ENCODE measurements at regions not wholly inside any gene's neighbourhood (a gene's known extent, or its start where the extent isn't known, plus 50 kb on each side); places are given as distances from the start of the nearest gene placed in this dataset.
"Not testable (repeated sequence)": the region's sequence is repeated elsewhere in the genome, so short reads cannot be mapped to it uniquely, and the experiment has no call there.

DNA sequence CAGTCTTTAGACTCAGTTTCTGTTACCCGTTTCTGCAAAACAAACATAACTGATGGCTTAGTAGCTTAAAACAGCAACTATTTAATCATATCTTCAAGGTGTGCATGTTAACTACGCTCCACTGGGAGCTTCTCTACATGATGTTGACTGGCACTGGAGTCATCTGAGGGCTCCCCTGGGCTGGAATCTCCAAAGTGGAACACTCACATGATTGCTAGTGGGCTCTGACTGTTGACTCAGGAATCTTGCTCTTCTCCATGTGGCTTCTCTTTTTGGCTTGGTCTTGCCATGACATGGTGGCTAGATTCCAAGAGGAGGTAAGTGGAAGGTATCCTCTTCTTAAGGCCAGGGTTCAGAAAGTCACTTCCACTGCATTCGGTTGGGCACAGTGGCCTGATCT lies 160.8 kb downstream of the PMAIP1 start:
- peak; percentile 21 for DNase-seq

DNA sequence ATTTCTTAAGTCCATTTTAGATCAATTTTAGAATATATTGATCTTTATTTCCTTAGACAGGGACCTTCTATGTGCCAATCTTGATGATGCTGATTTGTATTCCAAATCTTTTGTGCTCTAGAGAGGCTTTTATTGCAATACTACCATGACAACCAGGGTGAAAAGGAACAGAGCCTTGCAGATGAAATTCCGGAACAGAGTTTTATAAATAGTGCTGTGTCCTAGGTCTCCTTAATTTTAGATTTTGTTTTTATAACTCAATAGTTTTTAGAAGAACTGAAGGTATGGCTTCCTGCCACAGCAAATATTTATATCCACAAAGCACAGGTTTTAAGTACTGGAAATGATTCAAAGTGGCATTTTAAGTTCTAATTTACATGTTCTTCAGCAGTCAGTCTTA lies 160.2 kb downstream of the PMAIP1 start:
- no peak for DNase-seq

DNA sequence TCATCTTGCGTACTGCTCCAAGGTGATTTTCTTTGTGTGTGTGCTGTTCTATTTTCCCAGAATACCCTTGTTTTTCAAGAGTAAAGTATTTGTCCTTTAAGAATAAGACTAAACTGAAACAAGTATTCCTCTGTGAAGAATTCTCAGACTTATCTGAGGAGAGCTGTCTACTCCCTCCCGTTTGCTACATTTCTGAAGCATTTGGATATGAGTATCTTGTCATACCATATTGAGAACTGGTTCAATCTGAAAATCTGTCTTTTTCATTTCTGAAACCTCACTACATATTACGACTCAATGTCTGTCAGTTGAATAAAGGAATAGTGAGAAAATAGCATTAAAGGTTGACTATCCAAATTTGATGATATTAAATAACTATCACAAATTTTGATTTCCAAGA lies 159.4 kb downstream of the PMAIP1 start:
- DNase-seq, result no peak

DNA sequence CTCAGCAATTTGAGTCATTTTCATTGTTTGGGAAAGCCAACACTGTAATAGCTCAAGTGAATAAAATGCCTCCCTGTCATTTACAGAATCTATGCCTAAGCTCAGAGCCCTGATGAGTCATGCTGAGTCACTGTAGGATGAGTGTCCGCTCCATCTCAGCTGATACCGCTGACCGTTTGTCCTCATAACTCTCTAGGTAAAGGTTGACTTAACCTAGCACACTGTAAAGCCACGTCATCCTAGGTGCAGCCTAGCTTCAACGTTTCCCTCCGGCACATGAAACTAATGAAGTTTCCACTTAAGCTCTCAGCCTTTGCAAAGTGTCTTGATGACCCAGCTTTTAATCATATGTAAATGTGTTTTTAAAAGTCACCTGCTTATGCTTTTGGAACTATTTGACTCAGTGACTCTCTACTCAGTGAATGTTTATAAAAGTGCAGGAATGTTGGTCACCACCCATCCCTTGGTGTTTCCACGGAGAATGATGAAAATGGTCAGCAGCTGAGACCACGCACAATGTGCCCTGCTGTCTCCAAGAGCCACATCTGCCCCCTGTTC lies 154.0 kb downstream of the PMAIP1 start:
- peak; percentile 90 for DNase-seq

DNA sequence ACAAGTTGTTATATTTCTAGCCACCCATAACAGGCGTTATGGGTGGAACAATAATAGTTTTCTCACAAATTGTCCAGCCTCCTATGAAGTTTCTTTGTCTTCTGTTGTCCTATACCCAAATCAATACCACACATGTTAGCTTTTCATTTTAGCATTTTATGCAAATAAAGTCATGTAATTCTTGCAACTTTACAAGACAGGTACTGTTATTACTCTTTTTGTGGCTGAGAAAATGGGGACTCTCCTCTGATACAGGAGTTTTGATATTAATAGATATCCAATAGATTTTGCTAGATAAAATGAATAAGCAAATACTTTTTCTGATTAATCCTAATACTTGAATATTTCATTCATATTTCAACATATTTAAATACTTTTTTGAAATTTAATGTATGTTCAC lies 151.0 kb downstream of the PMAIP1 start:
- no peak for DNase-seq

DNA sequence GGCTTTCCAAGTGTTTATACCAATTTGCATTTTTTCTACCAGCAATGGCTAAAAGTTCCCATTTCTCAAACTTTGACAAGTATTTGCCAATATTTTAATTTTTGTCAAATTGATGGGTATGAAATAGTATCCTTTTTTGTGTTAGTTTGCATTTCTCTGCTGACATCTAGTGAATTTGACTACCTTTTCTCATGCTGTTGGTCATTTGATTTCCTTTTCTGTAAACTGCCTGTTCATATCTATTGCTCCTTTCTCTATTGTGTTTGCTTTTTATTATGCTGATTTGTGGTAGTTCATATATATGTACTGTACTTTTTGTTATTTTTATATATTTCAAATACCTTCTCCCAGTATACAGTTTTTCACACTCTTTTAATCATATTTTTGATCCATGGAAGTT lies 149.4 kb downstream of the PMAIP1 start:
- no peak for DNase-seq

DNA sequence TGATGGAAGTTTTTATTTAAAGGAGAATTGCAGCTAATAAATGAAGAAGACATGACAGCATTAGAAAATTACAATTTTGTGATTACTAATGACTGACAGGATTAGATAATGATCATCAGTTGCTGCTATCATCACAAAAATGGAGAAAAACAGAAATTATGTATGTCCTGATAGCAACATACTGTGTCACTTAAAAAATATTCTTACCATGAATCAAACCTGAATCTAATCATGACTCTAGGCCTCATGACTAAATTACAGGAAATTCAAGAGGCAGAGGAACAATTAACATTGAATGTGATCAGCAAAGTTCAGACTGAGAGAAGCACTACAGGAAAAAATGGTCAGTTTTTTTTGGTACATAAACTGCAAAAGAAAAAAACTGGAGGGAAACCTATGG lies 147.8 kb downstream of the PMAIP1 start:
- peak; percentile 13 for DNase-seq

DNA sequence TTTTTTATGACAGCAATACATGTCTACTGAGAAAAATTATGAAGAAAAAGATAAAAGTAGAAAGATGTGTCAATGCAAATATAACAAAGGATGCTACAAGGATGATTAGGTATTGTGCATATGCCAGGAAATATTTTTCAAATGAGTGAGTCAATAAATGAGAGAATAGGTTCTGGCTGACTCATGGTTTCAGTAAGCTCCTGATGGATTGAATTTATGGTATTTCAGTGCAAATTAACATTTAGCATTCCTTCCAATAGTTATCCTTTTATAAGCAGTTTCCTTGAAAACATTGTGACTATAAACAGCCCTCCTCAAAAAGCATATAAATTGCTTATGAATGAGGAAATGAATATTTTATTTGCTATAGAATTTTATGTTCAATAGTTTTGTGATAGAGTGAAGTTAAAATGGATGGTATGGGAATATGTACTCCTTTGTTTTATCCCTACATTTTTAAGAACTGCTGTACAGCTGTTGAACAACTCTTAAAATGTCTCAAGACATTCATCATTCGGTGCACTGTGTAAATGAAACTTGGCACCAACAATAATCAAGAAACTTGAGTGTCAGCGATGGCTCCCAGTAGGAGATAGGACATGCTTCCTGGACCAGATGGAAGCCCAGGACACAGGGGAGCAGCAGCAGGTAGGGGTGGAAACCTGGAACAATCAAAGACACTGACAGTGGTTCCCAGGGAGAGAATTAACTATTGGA lies 144.7 kb downstream of the PMAIP1 start:
- peak; percentile 89 for DNase-seq

DNA sequence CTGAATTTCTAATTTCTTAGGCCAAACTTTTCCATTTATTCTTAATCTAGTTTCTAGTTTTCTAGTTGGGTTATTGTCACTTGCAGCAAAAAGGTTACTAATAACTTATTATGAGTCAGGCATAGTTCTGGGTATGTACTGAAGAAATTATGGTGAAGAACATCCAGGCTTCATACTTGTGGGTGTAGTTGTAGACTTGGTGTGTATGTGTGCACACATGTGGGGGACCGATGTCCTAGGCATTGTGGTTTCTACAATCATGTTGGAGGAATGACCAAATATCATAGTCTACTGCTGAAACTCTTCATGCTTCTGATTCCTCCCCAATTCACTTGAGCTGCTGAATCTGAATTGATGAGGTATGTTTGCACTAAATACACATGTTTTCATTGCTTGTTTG lies 141.2 kb downstream of the PMAIP1 start:
- DNase-seq, result peak; percentile 82

DNA sequence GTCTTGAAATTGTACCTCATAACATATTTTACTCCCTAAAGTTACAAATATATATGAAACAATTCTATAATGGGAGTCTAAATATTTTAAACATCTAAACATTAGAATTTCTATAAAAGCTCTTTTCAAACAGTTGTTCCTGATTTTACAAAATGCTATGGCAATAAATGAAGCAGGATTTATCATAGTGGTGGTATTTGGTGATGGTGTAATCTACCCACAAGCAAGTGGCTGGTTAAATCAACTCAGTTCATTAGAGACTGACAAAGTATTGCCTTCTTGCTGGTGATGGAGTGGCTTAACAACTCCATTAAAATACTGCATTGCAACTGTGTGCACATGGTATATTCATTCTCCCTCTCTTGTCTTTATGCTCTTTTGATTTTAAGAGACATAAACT lies 138.9 kb downstream of the PMAIP1 start:
- DNase-seq, result no peak

DNA sequence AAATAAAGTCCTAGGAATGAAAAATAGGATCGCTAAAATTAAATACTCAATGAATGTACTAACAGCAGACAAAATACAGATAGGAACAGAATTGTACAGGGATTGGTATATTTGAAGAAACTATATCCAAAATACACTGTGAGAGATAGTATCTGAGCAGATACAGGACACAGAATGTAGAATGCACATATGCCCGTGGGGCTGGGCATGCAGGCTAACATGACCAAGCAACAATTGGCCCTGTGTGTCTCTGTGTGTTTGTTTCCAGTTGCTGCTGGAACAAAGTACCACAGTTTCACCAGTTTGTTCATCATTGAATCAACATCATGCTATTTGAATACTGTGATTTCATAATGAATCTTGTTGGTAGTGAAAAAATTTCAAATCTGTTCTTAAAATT lies 127.6 kb downstream of the PMAIP1 start:
- DNase-seq, result no peak

DNA sequence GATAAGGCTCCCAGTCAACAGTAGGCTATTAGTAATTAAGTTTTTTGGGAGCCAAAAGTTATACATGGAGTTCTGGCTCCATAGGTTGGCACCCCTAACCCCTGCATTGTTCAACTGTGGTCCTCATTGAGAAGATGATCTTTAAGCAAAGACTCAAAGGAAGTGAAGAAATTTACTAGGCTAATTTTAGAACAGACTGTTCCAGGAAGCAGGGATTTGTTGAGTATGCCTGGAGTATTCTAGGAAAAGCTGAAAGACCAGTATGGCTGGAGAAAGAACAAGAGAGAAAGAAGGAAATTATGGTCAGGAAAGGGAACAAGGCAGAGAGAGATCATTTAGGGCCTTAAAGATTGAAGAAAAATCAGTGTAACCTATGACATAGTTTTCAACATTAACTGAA lies 125.1 kb downstream of the PMAIP1 start:
- DNase-seq, result peak; percentile 22

DNA sequence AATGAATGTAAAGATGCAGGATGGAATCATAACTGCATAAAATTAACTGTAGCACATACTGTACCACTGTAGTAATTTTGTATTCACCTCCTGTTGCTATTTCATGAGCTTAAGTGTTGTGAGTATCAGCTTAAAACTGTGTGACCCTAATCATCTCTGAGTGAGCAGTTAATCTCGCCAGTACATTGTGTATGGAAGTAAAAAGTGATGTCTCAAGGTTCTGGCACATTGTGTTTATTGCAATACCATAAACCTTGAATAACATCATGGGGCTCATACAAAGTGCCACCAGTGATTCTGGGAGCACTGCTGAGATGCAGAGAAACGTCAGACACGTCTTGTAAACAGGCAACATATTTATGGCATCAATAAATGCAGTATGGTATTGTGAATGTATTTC lies 124.5 kb downstream of the PMAIP1 start:
- DNase-seq, result no peak

DNA sequence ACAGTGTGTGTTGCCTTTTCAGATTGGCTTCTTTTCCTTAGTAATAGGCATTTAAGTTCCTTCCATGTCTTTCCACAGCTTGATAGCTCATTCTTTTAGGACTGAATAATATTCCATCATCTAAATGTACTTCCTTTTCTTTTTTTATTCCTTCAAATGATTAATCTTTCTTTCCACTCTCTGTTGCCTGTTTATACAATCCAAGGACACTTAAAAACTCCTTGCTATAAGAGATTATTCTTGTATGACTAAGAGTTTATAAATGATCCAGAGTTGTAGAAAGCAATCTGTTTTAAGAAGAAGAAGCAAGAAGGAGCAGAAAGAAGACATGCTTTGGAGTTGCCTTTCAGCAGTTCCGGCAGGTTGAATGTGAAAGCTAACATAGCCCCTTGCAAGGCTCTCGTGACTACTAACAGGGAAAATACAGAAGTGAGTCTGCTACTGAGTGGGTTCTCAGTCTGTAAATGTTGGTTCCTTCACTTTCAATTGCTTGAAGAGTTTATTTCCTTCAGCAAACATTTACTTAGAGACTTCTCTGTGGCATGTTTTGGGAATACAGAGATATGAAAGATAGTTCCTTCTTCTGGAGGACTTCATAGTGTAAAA lies 123.0 kb downstream of the PMAIP1 start:
- peak; percentile 26 for DNase-seq

DNA sequence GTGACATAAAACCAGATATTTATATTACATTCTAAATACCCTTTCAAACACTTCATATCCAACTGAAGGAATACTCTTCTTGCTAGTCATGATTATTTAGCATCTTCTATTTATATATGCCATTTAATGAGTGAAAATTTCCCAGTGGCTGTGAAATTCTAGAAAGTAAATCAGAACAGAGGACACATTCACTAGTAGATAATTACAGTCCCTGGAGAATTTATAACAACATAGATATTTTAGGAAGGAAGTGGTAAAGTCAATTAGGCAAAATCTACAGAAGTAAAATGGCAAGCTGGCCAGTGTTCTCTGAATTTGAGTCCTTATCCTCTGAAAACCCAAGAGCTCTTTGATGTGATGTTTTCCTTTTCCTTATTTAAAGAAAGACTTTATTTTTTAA lies 121.8 kb downstream of the PMAIP1 start:
- DNase-seq, result no peak

DNA sequence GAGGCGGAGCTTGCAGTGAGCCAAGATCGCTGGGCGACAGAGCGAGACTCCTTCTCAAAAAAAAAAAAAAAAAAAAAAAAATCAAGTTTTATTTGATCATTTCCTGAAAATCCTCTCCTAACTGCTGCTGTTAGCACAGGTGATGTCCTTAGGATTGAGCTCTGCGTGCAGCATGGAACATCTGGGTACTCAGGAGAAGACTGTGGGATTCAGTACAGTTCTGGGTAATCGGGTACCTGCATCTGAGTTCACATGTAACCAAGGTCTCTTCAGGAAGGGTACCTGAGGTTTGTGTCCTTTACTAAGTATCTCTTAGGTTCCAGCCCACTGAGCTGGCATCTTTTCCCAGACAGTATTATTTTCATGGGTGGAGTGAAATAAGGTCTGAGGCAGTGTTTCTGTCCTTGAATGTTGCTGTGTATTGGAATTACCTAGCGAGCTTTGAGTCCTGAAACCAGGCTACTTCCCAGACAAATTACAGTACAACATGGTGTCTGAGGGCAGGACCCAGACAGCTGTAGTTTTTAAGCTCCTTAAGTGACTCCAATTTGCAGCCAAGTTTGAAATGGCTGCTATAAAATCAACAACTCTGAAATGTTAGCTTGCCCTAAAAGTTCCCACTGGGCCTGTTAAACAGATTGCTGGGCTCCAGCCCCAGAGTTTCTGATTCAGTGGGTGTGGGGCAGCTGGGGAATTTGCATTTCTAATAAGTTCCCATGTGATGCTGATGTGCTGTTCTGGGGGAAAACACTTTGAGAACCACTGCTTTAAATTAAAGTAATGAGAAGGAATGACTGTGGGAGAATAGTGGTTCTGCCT lies 120.5 kb downstream of the PMAIP1 start:
- DNase-seq, result peak; percentile 84

DNA sequence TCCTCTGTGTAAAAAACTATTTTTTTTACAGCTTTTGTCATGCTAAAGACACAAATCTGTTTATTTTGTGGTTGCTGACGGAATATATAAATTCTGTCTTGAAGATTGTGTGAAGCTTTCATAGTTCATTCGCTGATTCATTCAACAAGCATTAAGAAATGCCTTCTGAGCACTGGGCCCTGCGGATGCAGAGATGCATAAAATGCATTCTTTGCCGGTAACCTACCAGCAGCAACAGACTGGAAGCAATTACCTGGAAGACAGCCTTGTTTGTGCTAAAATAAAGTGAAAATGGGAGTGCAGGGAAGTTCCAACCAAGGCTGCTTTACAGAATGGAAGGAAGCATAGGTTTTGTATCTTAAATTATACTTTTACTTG lies 119.7 kb downstream of the PMAIP1 start:
- DNase-seq, result peak; percentile 90

DNA sequence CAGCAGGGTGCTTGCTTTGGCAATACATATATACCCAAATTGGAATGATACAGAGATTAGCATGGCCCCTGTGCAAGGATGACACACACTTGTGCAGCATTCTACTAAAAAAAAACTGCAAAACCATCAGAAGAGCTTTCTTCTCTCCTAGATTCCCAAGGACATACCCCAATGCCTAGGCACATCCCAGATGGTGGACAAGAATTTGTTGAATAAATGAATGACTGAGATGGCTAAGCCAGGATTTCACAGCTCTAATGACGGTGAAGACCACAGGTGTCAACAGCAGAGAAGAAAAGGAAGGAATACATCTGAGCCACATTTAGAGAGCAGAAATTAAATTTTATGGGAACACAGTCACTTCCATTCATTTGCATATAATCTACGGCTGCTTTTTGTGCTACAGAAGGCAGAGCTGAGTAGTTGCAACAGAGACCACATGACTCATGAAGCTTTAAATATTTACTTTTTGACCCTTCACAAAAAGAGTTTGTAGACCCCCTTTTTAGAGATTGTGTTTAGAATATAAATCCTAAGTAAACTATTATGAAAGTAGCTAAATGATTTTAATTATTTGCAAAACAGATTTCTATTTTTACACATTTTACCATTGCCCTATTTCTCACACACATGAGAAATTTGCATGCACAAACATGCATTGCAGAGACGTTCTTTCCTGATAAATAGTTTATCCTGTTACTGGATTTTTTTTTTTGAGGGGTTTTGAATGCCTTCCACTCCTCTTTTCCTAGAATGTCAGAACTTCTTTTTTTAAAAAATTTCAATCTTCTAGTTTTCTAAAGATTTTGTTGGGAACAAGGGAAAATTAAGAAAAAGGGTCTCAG lies 119.0 kb downstream of the PMAIP1 start:
- DNase-seq, result no peak

DNA sequence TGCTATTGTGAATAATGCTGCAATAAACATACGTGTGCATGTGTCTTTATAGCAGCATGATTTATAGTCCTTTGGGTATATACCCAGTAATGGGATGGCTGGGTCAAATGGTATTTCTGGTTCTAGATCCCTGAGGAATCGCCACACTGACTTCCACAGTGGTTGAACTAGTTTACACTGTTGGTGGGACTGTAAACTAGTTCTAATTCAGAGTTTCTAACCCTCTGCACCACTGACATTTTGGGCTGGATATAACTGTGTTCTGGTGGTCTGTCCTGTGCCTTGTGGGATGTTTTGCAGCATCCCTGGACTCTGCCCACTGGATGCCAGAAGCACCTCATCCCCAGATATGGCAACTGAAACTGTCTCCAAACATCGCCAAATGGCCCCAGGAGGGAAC lies 118.3 kb downstream of the PMAIP1 start:
- DNase-seq, result not testable (repeated sequence)

DNA sequence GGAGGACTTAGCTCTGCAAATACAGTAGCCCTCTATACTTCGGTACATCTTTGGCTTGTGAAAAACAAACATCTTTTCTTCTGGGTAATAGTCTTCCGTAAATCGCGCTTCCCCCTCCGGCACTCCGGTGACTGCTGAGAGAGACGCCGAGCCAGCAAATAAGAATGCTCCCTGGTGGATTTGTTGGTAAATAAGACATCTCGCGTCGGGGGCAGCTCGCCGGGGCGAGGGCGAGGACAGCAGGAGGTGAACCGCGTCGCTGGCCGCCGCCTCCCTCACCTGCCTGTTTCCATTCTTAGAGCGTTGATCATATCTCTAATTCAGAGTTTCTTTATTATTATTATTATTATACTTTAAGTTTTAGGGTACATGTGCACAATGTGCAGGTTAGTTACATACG lies 117.6 kb downstream of the PMAIP1 start:
- no peak for DNase-seq

DNA sequence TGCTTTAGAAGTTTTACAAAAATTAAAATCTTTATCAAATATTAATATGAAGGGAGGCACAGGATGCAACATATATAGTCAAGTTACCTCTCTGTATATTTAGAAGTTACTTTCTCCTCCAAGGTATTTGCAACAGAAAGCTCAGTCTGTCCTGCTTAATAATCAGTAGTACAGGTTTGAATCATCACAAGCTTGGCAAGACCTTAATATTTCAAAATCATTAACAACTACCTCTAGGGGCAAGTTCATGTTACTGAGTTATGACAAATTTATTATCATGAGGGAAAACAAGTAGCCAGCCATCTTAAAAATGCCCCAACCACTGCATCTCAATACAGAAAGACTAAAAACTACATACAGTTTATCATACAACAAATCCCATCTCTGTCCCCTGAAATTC lies 116.0 kb downstream of the PMAIP1 start:
- not testable (repeated sequence) for DNase-seq

DNA sequence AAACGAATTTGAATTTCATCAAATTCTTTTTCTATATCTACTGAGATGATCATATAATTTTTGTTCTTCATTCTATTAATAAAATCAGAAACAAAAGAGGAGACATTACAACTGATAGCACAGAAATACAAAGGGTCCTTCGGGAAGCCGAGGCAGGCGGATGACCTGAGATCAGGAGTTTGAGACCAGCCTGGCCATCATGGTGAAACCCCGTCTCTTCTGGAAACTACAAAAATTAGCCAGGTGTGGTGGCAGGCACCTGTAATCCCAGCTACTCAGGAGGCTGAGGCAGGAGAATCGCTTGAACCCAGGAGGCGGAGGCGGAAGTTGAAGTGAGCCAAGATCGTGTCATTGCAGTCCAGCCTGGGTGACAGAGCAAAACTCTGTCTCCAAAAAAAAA lies 113.4 kb downstream of the PMAIP1 start:
- not testable (repeated sequence) for DNase-seq

DNA sequence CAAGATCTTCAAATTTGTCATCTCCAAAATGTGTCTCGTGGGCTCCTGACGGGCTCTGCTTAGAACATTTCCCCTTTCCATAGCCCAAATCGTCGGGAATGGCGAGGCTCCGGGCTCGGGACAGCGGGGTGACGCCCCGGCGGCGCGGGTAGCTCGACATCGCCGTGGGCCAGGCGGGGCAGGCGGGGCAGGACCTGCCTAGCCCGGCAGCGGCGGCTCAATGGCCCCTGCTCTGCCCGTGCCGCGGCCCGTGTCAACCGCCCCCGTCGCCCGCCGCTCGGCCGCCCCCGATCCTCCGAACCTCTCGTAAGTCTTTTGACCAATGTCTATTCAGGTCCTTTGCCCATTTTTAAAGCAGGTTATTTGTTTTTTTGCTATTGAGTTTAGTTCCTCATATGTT lies 111.2 kb downstream of the PMAIP1 start:
- DNase-seq, result no peak

Data from fibroblast of skin of scalp (primary cell).